ENCODE measurements at regions not wholly inside any gene's neighbourhood (a gene's known extent, or its start where the extent isn't known, plus 50 kb on each side); places are given as distances from the start of the nearest gene placed in this dataset.
A peak's percentile ranks its signal among the peaks of the same experiment; 100 is the strongest.

- no peak for ATAC-seq (ENCODE audit: low read depth in 2 of 2)
- Mint-ChIP-seq H3K27ac (peak overlapping the region in 1 of 6 donors; percentile 34), H3K4me1 (peaks cover 12 to 15% (median 13%) of the 10 kb centered on the region in 3 donors), H3K9me3 (peaks cover 4 to 32% (median 19%) of the 10 kb centered on the region in 7 donors), H3K27me3 (peaks cover 78 to 83% (median 80%) of the 10 kb centered on the region in 3 donors), H3K36me3 (peaks cover 6 to 22% of the 10 kb centered on the region in 2 donors), H3K4me3 (no peak overlapping the region)
- DNase-seq, result no peak
Observed at GRCh38 chr7:26013551-26014083, 138.4 kb upstream of the NFE2L3 start.

- no peak overlapping the region for H3K4me3 Mint-ChIP-seq
- H3K9me3 Mint-ChIP-seq, result peaks cover 0 to 2% (median 0%) of the 10 kb centered on the region in 7 donors
- H3K27ac Mint-ChIP-seq, result no peak overlapping the region
- peaks cover 44 to 61% (median 48%) of the 10 kb centered on the region in 3 donors for H3K27me3 Mint-ChIP-seq
- DNase-seq, result no peak
- no peaks in the 10 kb centered on the region for H3K36me3 Mint-ChIP-seq
- H3K4me1 Mint-ChIP-seq, result no peaks in the 10 kb centered on the region
- no peak for ATAC-seq (ENCODE audit: low read depth in 2 of 2)
Observed at GRCh38 chr7:26022982-26023381, 129.0 kb upstream of the NFE2L3 start.

DNA sequence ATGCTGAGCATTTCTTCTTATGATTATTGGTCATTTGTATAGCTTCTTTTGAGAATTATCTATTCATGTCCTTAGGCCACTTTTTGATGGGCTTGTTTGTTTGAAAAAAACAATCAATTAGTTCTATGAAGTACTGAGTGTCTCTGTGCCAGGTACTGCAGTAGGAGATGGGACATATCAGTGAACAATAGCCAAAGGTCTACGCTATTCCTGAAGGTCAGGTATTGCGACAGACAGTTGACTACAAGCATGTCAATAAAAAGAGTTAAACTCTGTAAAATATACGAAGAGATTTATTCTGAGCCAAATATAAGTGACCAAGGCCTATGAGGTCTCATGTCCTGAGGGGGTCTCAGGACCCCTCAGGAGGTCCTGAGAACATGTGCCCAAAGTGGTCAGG, 122.1 kb upstream of the NFE2L3 start:
- DNase-seq (no peak), ATAC-seq (ENCODE audit: low read depth in 2 of 2) (no peak)
- Mint-ChIP-seq H3K27me3 (peaks cover 46 to 72% (median 68%) of the 10 kb centered on the region in 3 donors), H3K36me3 (no peaks in the 10 kb centered on the region), H3K4me3 (no peak overlapping the region), H3K9me3 (no peaks in the 10 kb centered on the region), H3K27ac (no peak overlapping the region), H3K4me1 (no peaks in the 10 kb centered on the region)

DNA sequence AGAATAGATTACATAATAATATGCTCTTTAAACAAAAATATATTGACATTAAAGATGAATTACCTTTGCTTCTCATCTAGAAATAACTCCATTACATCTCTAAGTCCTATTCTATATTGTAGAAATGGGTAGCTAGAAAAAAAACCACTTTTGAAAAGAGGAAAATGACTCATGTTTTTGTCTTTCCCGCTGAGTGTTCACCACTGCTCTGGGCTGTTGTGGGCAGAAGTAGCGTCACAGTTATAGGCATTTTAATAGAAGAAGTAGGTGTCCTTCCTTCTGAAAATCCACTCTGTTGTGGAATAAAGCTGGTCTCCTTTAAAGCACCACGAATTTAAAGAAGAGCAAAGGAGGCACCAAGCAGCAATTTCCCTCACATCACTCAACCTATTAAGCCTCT, 117.6 kb upstream of the NFE2L3 start:
- H3K4me3 Mint-ChIP-seq, result no peak overlapping the region
- H3K4me1 Mint-ChIP-seq, result no peaks in the 10 kb centered on the region
- ATAC-seq (ENCODE audit: low read depth in 2 of 2) (no peak), DNase-seq (no peak)
- peaks cover 0 to 7% of the 10 kb centered on the region in 2 donors for H3K36me3 Mint-ChIP-seq
- H3K9me3 Mint-ChIP-seq, result peaks cover 0 to 5% (median 4%) of the 10 kb centered on the region in 7 donors
- no peak overlapping the region for H3K27ac Mint-ChIP-seq
- peaks cover 52 to 66% (median 59%) of the 10 kb centered on the region in 3 donors for H3K27me3 Mint-ChIP-seq

DNA sequence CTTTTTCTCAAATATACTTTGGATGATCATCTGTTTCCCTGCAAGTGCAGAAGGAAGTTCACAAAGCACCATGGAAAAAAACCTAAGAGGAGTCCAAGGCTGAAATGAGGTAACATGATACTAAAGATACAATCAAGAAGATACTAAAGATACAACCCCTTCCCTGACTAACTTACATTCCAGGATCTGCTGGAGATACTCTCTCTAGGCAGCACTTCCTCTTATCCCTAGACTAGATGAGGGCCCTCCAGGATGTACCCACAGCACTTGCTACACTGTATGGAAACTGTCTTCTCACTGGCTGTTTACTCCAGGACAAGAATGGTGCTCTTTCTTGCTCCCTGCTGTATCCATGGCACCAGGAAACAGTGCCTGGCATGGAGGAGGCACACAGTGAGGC, 116.4 kb upstream of the NFE2L3 start:
- H3K27me3 Mint-ChIP-seq, result peaks cover 59 to 71% (median 63%) of the 10 kb centered on the region in 3 donors
- H3K4me1 Mint-ChIP-seq, result no peaks in the 10 kb centered on the region
- H3K9me3 Mint-ChIP-seq, result peaks cover 0 to 5% (median 4%) of the 10 kb centered on the region in 7 donors
- H3K36me3 Mint-ChIP-seq, result peaks cover 0 to 7% of the 10 kb centered on the region in 2 donors
- peak overlapping the region in 1 of 6 donors; percentile 33 for H3K27ac Mint-ChIP-seq
- DNase-seq (no peak), ATAC-seq (ENCODE audit: low read depth in 2 of 2) (no peak)
- no peak overlapping the region for H3K4me3 Mint-ChIP-seq

- Mint-ChIP-seq H3K27me3 (peaks cover 57 to 69% (median 63%) of the 10 kb centered on the region in 3 donors), H3K36me3 (peaks cover 0 to 7% of the 10 kb centered on the region in 2 donors), H3K27ac (peak overlapping the region in 1 of 6 donors; percentile 33)
Observed at GRCh38 chr7:26036092-26036491, 115.9 kb upstream of the NFE2L3 start.

GRCh38 chr7:26038201-26038990, 113.6 kb upstream of the NFE2L3 start:
- Mint-ChIP-seq H3K4me3 (peak overlapping the region in 1 of 8 donors; percentile 74), H3K27ac (peak overlapping the region in 1 of 6 donors; percentile 39), H3K36me3 (peaks cover 0 to 7% of the 10 kb centered on the region in 2 donors), H3K27me3 (peaks cover 54 to 58% (median 57%) of the 10 kb centered on the region in 3 donors), H3K9me3 (peaks cover 0 to 5% (median 4%) of the 10 kb centered on the region in 7 donors), H3K4me1 (no peaks in the 10 kb centered on the region)
- ATAC-seq (ENCODE audit: low read depth in 2 of 2) (no peak), DNase-seq (no peak)

More at GRCh38 chr7:26036092-26036491, 115.9 kb upstream of the NFE2L3 start:
- H3K4me3 Mint-ChIP-seq, result no peak overlapping the region
- peaks cover 0 to 5% (median 4%) of the 10 kb centered on the region in 7 donors for H3K9me3 Mint-ChIP-seq
- H3K4me1 Mint-ChIP-seq, result no peaks in the 10 kb centered on the region
- DNase-seq (no peak), ATAC-seq (ENCODE audit: low read depth in 2 of 2) (no peak)

DNA sequence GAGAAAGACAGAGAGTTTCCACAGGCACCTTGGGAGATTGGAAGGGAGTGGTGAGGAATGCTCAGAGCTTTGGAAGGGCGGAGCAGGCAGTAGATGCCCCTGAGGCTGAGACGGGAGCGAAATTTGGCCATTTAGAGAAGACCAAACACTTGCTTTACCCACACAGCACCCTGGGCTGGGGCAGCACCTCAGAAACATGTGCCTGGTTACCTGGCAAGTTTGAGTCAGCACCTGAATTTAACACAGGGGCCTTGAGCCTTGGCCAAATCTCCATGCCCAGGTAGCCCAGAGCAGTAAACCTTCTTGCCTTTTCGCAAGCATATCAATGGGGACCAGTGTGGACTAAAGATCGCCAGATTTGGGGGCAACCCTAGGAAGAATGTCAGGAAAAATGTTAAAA, 111.9 kb upstream of the NFE2L3 start:
- H3K36me3 Mint-ChIP-seq, result peaks cover 0 to 7% of the 10 kb centered on the region in 2 donors
- ATAC-seq (ENCODE audit: low read depth in 2 of 2), result no peak
- H3K27ac Mint-ChIP-seq, result peak overlapping the region in 1 of 6 donors; percentile 24
- H3K4me1 Mint-ChIP-seq, result no peaks in the 10 kb centered on the region
- H3K9me3 Mint-ChIP-seq, result peaks cover 0 to 6% (median 5%) of the 10 kb centered on the region in 7 donors
- no peak for DNase-seq
- no peak overlapping the region for H3K4me3 Mint-ChIP-seq
- H3K27me3 Mint-ChIP-seq, result peaks cover 60 to 67% (median 67%) of the 10 kb centered on the region in 3 donors

- Mint-ChIP-seq H3K36me3 (no peaks in the 10 kb centered on the region), H3K27me3 (peaks cover 60 to 75% (median 69%) of the 10 kb centered on the region in 3 donors), H3K27ac (no peak overlapping the region), H3K4me3 (no peak overlapping the region), H3K4me1 (no peaks in the 10 kb centered on the region), H3K9me3 (peaks cover 0 to 3% (median 0%) of the 10 kb centered on the region in 7 donors)
- ATAC-seq (ENCODE audit: low read depth in 2 of 2) (no peak), DNase-seq (no peak)
Observed at GRCh38 chr7:26042237-26042636, 109.8 kb upstream of the NFE2L3 start.

DNA sequence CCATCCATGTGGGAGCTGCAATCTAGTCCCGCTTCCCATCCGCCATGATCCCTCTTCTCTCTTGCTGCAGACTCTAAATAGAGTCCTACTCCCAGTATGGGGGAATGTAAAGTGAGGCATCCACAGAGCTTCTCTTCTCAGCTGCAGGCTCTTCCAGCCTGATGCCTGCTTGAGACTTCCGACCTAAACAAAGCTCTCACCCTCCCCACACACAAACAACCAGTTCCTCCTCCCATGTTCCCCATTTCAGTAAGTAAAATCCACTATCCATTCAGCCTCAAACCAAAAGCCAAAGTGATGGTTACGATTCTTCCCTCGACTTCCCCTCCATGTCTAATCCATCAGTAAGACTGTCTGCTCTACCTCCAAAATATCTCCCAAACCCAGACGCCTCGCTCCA, 108.2 kb upstream of the NFE2L3 start:
- H3K9me3 Mint-ChIP-seq, result peaks cover 0 to 3% (median 0%) of the 10 kb centered on the region in 7 donors
- H3K36me3 Mint-ChIP-seq, result no peaks in the 10 kb centered on the region
- H3K27ac Mint-ChIP-seq, result no peak overlapping the region
- no peak overlapping the region for H3K4me3 Mint-ChIP-seq
- DNase-seq, result no peak
- no peaks in the 10 kb centered on the region for H3K4me1 Mint-ChIP-seq
- peaks cover 50 to 61% (median 58%) of the 10 kb centered on the region in 3 donors for H3K27me3 Mint-ChIP-seq
- ATAC-seq (ENCODE audit: low read depth in 2 of 2), result no peak

GRCh38 chr7:26044320-26044719, 107.7 kb upstream of the NFE2L3 start:
- peaks cover 0 to 3% (median 0%) of the 10 kb centered on the region in 7 donors for H3K9me3 Mint-ChIP-seq
- H3K4me1 Mint-ChIP-seq, result no peaks in the 10 kb centered on the region
- DNase-seq, result no peak
- H3K36me3 Mint-ChIP-seq, result no peaks in the 10 kb centered on the region
- H3K4me3 Mint-ChIP-seq, result no peak overlapping the region
- H3K27me3 Mint-ChIP-seq, result peaks cover 48 to 59% (median 54%) of the 10 kb centered on the region in 3 donors
- H3K27ac Mint-ChIP-seq, result no peak overlapping the region
- ATAC-seq (ENCODE audit: low read depth in 2 of 2), result no peak

DNA sequence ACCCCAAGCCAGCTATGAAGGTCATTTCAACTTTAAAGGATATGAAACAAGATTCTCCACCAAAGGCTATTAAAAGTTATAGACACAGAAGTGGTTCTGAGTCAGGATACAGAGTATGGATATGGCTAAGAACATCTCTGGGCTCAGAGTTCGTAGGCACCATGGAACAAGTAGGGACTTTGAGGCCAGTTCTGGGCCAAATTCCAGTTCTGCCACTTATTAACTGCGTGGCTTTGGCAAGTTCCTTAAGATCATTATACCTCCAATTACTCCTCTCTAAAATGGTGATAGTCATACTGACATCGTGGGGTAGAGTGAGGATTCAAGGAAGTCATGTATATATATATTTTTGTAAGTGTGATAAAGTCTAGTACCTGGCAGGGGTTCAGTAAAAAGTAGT, 105.8 kb upstream of the NFE2L3 start:
- Mint-ChIP-seq H3K27ac (no peak overlapping the region), H3K4me3 (no peak overlapping the region), H3K36me3 (no peaks in the 10 kb centered on the region), H3K4me1 (no peaks in the 10 kb centered on the region), H3K9me3 (peaks cover 0 to 6% (median 0%) of the 10 kb centered on the region in 7 donors), H3K27me3 (peaks cover 49 to 58% (median 57%) of the 10 kb centered on the region in 3 donors)
- no peak for ATAC-seq (ENCODE audit: low read depth in 2 of 2)
- no peak for DNase-seq

DNA sequence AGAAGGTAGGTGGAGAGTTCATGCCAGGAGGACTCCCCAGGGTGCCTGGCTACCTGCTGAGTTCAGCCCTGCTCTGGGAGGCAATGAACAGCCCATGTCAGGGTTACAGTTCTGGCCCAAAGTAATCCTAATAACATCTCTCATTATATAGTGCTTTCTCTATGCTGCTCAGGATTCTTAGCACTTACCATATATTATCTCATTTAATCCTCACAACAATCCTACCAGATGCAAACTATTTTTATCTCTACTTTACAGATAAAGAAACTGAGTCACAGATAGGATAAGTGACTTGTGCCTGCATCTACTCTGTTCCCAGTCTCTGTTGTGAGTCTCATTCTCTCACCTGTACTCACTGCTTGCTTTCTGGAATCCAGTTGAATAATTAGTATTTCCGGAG, 105.1 kb upstream of the NFE2L3 start:
- ATAC-seq (ENCODE audit: low read depth in 2 of 2), result no peak
- Mint-ChIP-seq H3K27me3 (peaks cover 49 to 60% (median 59%) of the 10 kb centered on the region in 3 donors), H3K4me1 (no peaks in the 10 kb centered on the region), H3K4me3 (no peak overlapping the region), H3K27ac (no peak overlapping the region), H3K9me3 (peaks cover 0 to 11% (median 5%) of the 10 kb centered on the region in 7 donors), H3K36me3 (no peaks in the 10 kb centered on the region)
- no peak for DNase-seq

DNA sequence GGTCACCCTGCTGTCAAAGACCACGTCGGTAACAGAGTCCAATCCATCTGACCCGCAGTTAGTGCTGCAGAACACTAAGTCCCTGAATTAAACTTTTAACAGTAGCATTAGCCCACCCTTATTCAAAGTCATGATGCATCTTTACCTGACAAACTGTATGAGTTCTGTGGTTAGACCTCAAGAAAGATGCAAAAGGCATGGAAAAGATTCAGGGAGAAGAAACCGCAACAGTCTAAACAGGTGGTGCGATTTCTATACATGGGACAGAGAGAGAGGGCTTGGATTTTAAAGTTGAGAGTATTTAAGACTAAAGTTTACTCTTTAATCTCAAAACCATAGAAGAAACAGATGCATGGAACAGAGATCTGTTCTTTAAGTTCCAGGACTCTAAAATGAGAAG, 103.3 kb upstream of the NFE2L3 start:
- Mint-ChIP-seq H3K4me3 (no peak overlapping the region), H3K4me1 (no peaks in the 10 kb centered on the region), H3K36me3 (no peaks in the 10 kb centered on the region), H3K27me3 (peaks cover 45 to 54% (median 52%) of the 10 kb centered on the region in 3 donors), H3K27ac (no peak overlapping the region), H3K9me3 (peaks cover 0 to 25% (median 16%) of the 10 kb centered on the region in 7 donors)
- DNase-seq (no peak), ATAC-seq (ENCODE audit: low read depth in 2 of 2) (no peak)

All from naive B cell (primary cell).